ENCODE measurements at regions not wholly inside any gene's neighbourhood (a gene's known extent, or its start where the extent isn't known, plus 50 kb on each side); places are given as distances from the start of the nearest gene placed in this dataset.
"Not testable (repeated sequence)": the region's sequence is repeated elsewhere in the genome, so short reads cannot be mapped to it uniquely, and the experiment has no call there.

DNA sequence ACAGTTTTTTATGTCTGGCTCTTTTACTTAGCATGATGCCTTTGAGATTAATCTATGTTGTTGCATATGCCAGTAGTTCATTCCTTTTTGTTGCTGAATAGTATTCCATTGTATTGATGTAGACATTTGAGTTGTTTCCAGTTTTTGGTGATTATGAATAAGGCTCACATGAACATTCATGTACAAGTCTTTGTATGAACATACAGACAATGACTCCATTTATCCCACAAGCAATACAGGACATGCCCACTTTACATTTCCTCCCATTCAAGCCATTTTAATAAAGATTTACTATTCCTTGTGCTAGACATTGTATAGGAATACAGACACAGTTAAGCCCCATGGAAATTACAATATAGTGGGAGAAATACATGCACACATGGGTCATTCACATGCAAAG is 118.0 kb downstream of the TRIM43 start:
- DNase-seq (ENCODE audit: low spot score in 2 of 2) (no peak), ATAC-seq (no peak)
- Mint-ChIP-seq H3K27ac (no peak overlapping the region), H3K9me3 (no peaks in the 10 kb centered on the region), H3K36me3 (no peaks in the 10 kb centered on the region)

DNA sequence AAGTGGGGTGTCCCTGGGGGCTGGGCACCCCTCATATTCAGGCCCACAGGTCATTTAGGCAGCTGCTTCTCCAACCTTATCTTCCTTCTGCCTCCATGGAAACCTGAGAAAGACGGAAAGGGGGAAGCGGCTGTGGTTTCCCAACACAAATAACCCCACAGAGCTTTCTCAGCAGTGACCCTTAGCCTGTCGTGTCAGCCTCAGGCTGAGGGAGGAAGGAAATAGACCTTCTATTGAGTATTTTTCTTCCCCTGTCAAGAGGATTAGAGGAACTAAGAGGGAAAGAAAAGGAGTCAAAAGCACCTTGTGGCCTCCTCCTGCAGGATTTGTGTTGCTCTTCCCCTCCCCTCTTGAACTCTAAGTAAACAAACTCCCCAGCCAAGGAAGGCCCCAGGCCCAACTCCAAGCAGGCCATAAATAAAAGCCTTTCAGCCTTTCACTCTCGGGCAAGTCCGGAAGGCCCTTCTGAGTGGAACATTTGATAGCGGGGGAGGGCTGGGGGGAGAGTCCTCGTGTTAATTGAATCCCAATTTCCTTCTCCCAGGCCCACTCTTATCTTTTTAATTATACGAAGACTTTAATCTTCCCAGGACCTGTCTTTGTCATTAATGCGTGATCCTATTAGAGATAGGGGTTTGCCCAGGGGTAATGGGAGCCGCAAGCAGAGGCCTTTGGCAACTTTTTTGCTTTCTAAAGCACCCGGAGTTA is 121.8 kb downstream of the TRIM43 start:
- DNase-seq (ENCODE audit: low spot score in 2 of 2); H3K36me3 Mint-ChIP-seq; ATAC-seq; H3K9me3 Mint-ChIP-seq; H3K27ac Mint-ChIP-seq: not testable (repeated sequence)

GRCh38 chr2:95714398-95714797 is 122.6 kb downstream of the TRIM43 start:
- not testable (repeated sequence) for ATAC-seq; DNase-seq (ENCODE audit: low spot score in 2 of 2); H3K9me3 Mint-ChIP-seq; H3K36me3 Mint-ChIP-seq; H3K27ac Mint-ChIP-seq

DNA sequence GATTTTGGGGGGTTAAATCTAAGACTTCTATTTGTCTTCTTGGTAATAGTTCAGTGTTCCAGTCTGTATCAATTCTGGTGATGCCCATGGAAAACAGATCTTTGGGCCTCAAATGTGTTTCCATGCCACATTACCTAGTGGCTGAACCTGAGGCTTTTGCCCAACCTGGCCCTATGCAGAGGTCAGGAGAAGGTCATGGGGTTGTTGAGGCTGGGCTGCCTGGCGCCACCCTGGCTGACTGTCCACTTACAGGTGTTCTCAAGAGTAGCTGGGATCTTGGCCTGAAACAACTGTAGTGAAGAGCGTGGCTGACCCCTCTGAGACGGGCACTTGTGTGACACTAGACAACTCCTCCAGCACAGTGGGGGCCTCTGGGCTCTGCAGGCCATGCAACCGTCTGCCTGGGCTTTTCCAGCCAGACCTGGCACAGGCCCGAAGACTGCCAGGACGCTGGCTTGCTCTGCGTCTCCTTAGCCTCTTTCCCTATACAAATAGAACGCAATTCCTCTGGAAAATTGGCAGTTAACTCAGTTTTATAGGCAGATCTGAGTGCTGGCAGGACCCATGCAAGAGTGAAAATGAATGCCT is 127.8 kb downstream of the TRIM43 start:
- ATAC-seq = no peak
- Mint-ChIP-seq H3K9me3 (no peaks in the 10 kb centered on the region), H3K36me3 (no peaks in the 10 kb centered on the region)

GRCh38 chr2:95721726-95722125 is 129.9 kb downstream of the TRIM43 start:
- no peak for ATAC-seq
- no peaks in the 10 kb centered on the region for H3K9me3 Mint-ChIP-seq
- no peak for DNase-seq (ENCODE audit: low spot score in 2 of 2)
- H3K27ac Mint-ChIP-seq = no peak overlapping the region
- H3K36me3 Mint-ChIP-seq = no peaks in the 10 kb centered on the region

More for the DNA sequence above, 127.8 kb downstream of the TRIM43 start:
- no peak for DNase-seq (ENCODE audit: low spot score in 2 of 2)
- no peak overlapping the region for H3K27ac Mint-ChIP-seq

DNA sequence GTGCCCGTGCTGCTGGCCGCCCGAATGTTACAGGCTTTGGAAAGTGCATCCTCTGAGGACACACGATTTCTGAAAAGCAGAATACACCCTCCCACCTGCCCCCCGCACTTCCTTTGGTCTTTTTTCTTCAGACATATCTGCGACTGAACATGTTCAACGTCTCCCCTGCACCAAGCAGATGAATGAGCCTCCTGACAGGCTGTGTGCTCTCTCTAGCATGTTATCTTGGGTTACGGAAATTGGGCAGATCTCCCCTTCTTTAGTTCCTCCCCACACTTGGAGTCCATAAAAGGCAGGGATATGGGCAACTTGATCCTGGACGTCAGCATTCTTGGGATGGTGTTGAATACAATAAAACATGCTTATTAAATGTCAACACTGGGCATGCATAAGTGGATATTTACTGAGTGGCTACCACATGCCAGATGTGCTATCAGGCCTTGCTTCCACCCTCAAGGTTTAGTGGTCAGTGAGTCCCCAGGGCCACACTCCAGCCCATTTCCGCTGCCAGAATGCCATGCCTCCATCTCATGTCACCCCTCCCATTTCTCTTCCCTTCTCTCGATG is 130.4 kb downstream of the TRIM43 start:
- Mint-ChIP-seq H3K27ac (no peak overlapping the region), H3K9me3 (no peaks in the 10 kb centered on the region), H3K36me3 (no peaks in the 10 kb centered on the region)
- DNase-seq (ENCODE audit: low spot score in 2 of 2) = no peak
- ATAC-seq = no peak

GRCh38 chr2:95723627-95724210 is 131.9 kb downstream of the TRIM43 start:
- H3K36me3 Mint-ChIP-seq; H3K9me3 Mint-ChIP-seq; DNase-seq (ENCODE audit: low spot score in 2 of 2); H3K27ac Mint-ChIP-seq: not testable (repeated sequence)
- peak in 1 of 2 donors; percentile 46 for ATAC-seq

DNA sequence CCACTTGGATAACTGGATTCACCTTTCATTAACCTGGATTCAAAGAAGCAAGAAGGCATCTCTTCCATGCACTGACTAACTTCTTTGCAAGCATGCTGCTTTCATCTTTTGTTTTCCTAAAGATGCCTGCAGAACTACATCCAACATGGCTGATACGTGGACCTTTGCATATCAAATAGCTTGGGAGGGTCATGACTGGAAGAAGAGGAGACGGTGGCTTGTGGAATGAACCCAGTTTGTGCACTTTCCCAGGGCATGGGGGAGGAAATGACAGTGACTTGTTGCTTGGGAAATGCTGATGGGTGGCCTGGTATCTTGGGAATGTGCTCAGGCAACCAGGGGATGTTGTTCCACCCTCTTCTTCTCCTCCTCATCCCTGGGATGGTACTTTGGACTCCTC is 133.4 kb downstream of the TRIM43 start:
- H3K9me3 Mint-ChIP-seq; DNase-seq (ENCODE audit: low spot score in 2 of 2); H3K36me3 Mint-ChIP-seq; H3K27ac Mint-ChIP-seq; ATAC-seq: not testable (repeated sequence)

GRCh38 chr2:95725677-95726076 is 133.9 kb downstream of the TRIM43 start:
- H3K27ac Mint-ChIP-seq; H3K36me3 Mint-ChIP-seq; DNase-seq (ENCODE audit: low spot score in 2 of 2); H3K9me3 Mint-ChIP-seq: not testable (repeated sequence)
- peak; percentile 33 to 61 for ATAC-seq

GRCh38 chr2:95727420-95727819 is 135.6 kb downstream of the TRIM43 start:
- not testable (repeated sequence) for H3K9me3 Mint-ChIP-seq; DNase-seq (ENCODE audit: low spot score in 2 of 2); H3K36me3 Mint-ChIP-seq; H3K27ac Mint-ChIP-seq; ATAC-seq

- Mint-ChIP-seq H3K36me3 (no peaks in the 10 kb centered on the region), H3K9me3 (no peaks in the 10 kb centered on the region), H3K27ac (peak overlapping the region in 1 of 2 donors; percentile 37)
- DNase-seq (ENCODE audit: low spot score in 2 of 2) (peak in 1 of 2 donors; percentile 32), ATAC-seq (peak; percentile 48 to 76)
Measured at GRCh38 chr2:95728878-95729596, 137.2 kb downstream of the TRIM43 start.

DNA sequence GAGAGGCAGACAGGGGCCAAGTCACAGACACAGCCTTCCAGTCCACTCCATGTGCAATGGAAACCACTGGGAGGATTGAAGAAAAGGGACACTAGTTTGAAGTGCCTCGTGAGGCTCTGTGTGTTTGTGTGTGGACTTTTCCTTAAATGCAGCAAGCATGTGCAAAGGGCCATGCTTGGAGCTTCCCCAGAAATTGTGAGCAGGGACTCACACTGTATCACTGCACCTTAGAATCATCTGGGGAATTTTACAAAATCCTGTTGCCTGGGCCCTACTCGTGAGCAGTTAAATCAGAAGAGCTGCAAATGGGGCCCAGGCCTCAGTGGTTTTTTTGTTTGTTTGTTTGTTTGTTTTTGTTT is 137.8 kb downstream of the TRIM43 start:
- Mint-ChIP-seq H3K27ac (no peak overlapping the region), H3K36me3 (no peaks in the 10 kb centered on the region), H3K9me3 (no peaks in the 10 kb centered on the region)
- DNase-seq (ENCODE audit: low spot score in 2 of 2) (no peak), ATAC-seq (no peak)

DNA sequence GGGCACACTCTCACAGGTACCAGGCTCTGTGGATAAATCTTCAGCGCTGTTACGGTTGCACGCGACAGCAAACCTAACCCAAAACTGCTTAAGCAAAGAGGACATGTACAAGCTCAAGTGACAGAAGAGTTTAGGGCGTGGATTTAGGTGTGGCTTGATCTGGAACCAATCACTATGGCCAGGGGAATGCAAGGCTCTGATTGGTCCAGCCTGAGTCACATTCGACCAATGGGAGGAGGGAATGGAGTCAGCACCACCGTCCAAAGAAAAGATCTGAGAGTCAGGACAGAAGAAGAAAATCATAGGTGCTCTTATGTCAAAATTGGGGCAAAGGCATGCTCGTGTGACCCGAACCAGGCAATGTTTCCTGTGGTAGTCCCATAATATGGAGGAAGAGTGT is 139.0 kb downstream of the TRIM43 start:
- no peaks in the 10 kb centered on the region for H3K9me3 Mint-ChIP-seq
- ATAC-seq (no peak), DNase-seq (ENCODE audit: low spot score in 2 of 2) (no peak)
- H3K27ac Mint-ChIP-seq = no peak overlapping the region
- H3K36me3 Mint-ChIP-seq = no peaks in the 10 kb centered on the region

DNA sequence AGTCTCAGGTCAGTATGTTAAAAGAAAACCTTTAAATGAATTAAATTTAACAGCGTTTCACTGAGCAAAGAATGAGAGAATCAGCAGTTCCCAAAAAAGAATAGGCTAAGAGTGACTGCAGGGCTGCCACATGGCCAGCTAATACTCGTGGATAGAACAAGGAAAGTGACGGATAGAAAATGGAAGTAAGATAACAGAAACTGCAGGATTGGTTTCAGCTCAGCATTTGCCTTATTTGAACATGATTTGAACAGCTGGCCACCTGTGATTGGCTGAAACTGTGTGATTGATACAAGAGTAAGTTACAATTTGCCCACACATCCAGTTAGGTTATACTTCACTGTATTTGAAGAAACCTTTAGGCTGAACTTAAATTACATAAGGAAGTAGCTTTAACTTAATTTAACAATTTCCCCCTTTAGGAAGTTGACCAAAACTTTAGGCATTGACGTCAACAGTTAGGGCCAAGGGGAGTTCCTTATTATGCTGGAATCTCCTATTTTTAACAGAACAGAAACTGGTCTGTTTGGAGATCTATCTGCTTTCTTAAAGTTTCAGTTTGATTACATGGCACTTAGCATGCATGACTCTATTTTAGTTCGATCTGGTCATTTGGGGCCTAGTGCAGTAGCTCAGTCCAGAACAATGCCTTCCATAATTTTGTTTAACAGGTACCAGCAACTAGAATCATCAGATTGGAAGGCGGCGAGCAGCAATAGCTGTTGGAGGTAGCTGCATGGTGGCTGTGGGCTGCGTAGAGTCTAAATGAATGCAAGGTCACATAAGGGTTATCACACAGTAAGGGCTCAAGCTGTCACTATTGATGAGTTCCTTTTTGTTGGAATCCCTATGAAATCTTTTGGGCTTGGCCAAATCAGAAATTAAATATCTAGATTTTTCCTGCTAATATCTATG is 143.4 kb downstream of the TRIM43 start:
- Mint-ChIP-seq H3K9me3 (no peaks in the 10 kb centered on the region), H3K27ac (no peak overlapping the region), H3K36me3 (no peaks in the 10 kb centered on the region)
- no peak for DNase-seq (ENCODE audit: low spot score in 2 of 2)
- no peak for ATAC-seq

DNA sequence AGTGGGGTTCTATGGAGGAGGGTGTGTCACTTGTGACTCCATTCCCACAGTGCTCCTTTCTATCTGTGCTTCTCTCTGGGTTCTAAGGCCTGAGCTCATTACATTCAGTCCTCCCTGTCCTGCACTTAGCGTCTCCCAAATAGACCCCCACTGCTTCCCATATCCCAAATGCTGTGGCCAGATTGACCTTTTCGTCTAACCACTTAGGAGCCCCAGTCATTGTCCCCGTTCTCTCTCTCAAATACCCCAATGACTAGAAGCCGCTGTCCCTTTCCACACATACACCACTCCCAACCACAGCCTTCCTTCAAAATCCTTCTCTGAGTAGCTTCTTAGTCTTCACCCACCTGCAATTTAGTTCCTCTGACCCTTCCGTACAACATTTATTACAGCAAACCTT is 146.5 kb downstream of the TRIM43 start:
- Mint-ChIP-seq H3K36me3 (no peaks in the 10 kb centered on the region), H3K27ac (peak overlapping the region in 1 of 2 donors; percentile 17), H3K9me3 (no peaks in the 10 kb centered on the region)
- no peak for DNase-seq (ENCODE audit: low spot score in 2 of 2)
- no peak for ATAC-seq

DNA sequence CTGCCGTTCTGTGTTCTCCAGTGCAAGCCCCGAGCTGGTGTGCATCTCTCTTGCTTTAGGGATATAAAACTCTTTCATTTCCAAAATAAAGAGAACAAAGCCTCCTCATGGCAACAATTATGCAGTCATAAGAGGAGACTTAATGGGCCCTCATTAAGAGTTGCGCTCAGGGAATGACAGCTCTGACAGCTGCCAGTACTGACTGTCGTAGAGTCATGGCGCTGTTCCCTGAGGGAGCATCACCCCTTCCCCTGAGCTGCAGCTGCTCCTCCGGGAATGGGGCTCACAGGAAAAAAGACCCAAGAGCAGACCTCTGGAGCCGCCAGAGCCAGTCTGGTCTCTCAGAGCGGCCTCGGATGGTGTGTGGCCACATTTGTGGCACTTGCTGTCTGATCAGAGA is 160.3 kb downstream of the TRIM43 start:
- not testable (repeated sequence) for H3K36me3 Mint-ChIP-seq; ATAC-seq; H3K9me3 Mint-ChIP-seq; H3K27ac Mint-ChIP-seq; DNase-seq (ENCODE audit: low spot score in 2 of 2)
